CD14-positive monocyte (primary cell): ENCODE measurements at regions not wholly inside any gene's neighbourhood (a gene's known extent, or its start where the extent isn't known, plus 50 kb on each side); places are given as distances from the start of the nearest gene placed in this dataset.

Experiments
- DNase-seq, 3 donors: peaks; one replicate each; pipeline ENCODE4 v3.0.0-alpha.2; 2011 to 2022
- H2AFZ ChIP-seq: 2 replicates; pipeline ENCODE4 v1.6.0; 2012; ENCODE audit warnings: mild to moderate bottlenecking, low read depth, low read length, inconsistent platforms; ENCODE audit not compliant: insufficient read depth, poor library complexity, severe bottlenecking
- H3K27ac ChIP-seq, 2 donors: 1 replicate in 1 of 2; 2 replicates in 1 of 2; pipeline ENCODE4 v1.5.1; 2012 to 2013; ENCODE audit warnings: low read length in 2 of 2, control low read depth in 1 of 2, inconsistent platforms in 1 of 2, low read depth in 1 of 2, mild to moderate bottlenecking in 1 of 2
- H3K27me3 ChIP-seq, 2 donors: one replicate each; pipeline versions ENCODE4 v1.6.0 to v1.6.1; 2011 to 2013; ENCODE audit warnings: low read length in 2 of 2; ENCODE audit not compliant: control insufficient read depth in 2 of 2, insufficient read depth in 2 of 2
- H3K36me3 ChIP-seq, 2 donors: replicated peaks in 1 of 2; 1 replicate in 1 of 2; 2 replicates in 1 of 2; pipeline versions ENCODE4 v1.5.1 to v1.6.1; 2012 to 2013; ENCODE audit warnings: low read length in 2 of 2, control low read depth in 1 of 2, inconsistent platforms in 1 of 2, mild to moderate bottlenecking in 1 of 2; ENCODE audit not compliant: insufficient read depth in 2 of 2, control insufficient read depth in 1 of 2
- H3K4me1 ChIP-seq, 2 donors: 1 replicate in 1 of 2; 2 replicates in 1 of 2; pipeline versions ENCODE4 v1.5.1 to v1.6.1; 2012 to 2013; ENCODE audit warnings: low read length in 2 of 2, control low read depth in 1 of 2, inconsistent platforms in 1 of 2, mild to moderate bottlenecking in 1 of 2, moderate library complexity in 1 of 2; ENCODE audit not compliant: insufficient read depth in 2 of 2, control insufficient read depth in 1 of 2
- H3K4me2 ChIP-seq: replicated peaks from 2 replicates; pipeline ENCODE3; 2012; ENCODE audit warnings: low read length, moderate library complexity, mild to moderate bottlenecking; ENCODE audit not compliant: poor library complexity, severe bottlenecking; ENCODE audit errors: extremely low read depth
- H3K4me3 ChIP-seq, 3 experiments: fragments of 200-600 bp in 1 of 3; sonication (generic) in 1 of 3; replicated peaks in 1 of 3; 1 replicate in 2 of 3; 2 replicates in 1 of 3; pipeline ENCODE4 v1.5.1; 2011 to 2013; ENCODE audit warnings: low read length in 3 of 3, mild to moderate bottlenecking in 3 of 3, control low read depth in 2 of 3, low read depth in 2 of 3, inconsistent platforms in 1 of 3, moderate library complexity in 1 of 3
- H3K79me2 ChIP-seq: 2 replicates; pipeline ENCODE4 v1.6.0; 2012; ENCODE audit warnings: mild to moderate bottlenecking, control low read depth, inconsistent platforms, low read length, moderate library complexity; ENCODE audit not compliant: insufficient read depth
- H3K9ac ChIP-seq: 2 replicates; pipeline ENCODE4 v1.6.0; 2017; ENCODE audit warnings: low read length, mild to moderate bottlenecking; ENCODE audit not compliant: insufficient read depth, poor library complexity, severe bottlenecking
- H3K9me3 ChIP-seq, 2 donors: replicated peaks in 1 of 2; 1 replicate in 1 of 2; 2 replicates in 1 of 2; pipeline versions ENCODE4 v1.5.1 to v1.6.1; 2012 to 2013; ENCODE audit warnings: low read length in 2 of 2, control low read depth in 1 of 2; ENCODE audit not compliant: control insufficient read depth in 1 of 2, insufficient read depth in 1 of 2
- H4K20me1 ChIP-seq: 2 replicates; pipeline ENCODE4 v1.6.0; 2012; ENCODE audit warnings: mild to moderate bottlenecking, low read length, control low read depth, moderate library complexity; ENCODE audit not compliant: insufficient read depth
- H3K27ac Mint-ChIP-seq, 7 donors: one replicate each; pipeline ENCODE4 v1.8.0; 2020; ENCODE audit warnings: mild to moderate bottlenecking in 7 of 7, mixed read lengths in 7 of 7, moderate library complexity in 6 of 7, inconsistent platforms in 2 of 7
- H3K27me3 Mint-ChIP-seq, 3 donors: one replicate each; pipeline ENCODE4 v1.8.0; 2021 to 2022; ENCODE audit warnings: low read depth in 3 of 3, mild to moderate bottlenecking in 3 of 3, mixed read lengths in 3 of 3, moderate library complexity in 3 of 3, inconsistent platforms in 1 of 3
- H3K36me3 Mint-ChIP-seq, 2 donors: one replicate each; pipeline ENCODE4 v1.8.0; 2020; ENCODE audit warnings: mixed read lengths in 2 of 2, inconsistent platforms in 1 of 2, mild to moderate bottlenecking in 1 of 2
- H3K4me1 Mint-ChIP-seq: one replicate; pipeline ENCODE4 v1.8.0; 2020; ENCODE audit warnings: mild to moderate bottlenecking, mixed read lengths
- H3K4me3 Mint-ChIP-seq, 2 donors: one replicate each; pipeline ENCODE4 v1.8.0; 2020; ENCODE audit warnings: mild to moderate bottlenecking in 2 of 2, mixed read lengths in 2 of 2, moderate library complexity in 1 of 2
- H3K9me3 Mint-ChIP-seq, 7 donors: one replicate each; pipeline ENCODE4 v1.8.0; 2020 to 2022; ENCODE audit warnings: mixed read lengths in 7 of 7, mild to moderate bottlenecking in 6 of 7, moderate library complexity in 6 of 7, inconsistent platforms in 2 of 7
- WGBS: methylation state at CpG from one replicate; pipeline ENCODE4 v1.1.5; 2013; ENCODE audit warnings: missing lambda C conversion rate; ENCODE audit not compliant: insufficient coverage; 5-methylcytosine and 5-hydroxymethylcytosine counted together
- intact Hi-C, 2 donors: fragments of 100-400 bp; cut with micrococcal nuclease; formaldehyde crosslinking; loops; one replicate each; pipeline versions ENCODE4 v1.15.0 to v1.15.1; 2023
- TF ChIP-seq, protein P1 (sequence below): fragments of 200-600 bp; IDR thresholded peaks from one replicate; pipeline ENCODE4 v1.8.0; 2022; ENCODE audit warnings: antibody characterized with exemption, mild to moderate bottlenecking

DNA sequence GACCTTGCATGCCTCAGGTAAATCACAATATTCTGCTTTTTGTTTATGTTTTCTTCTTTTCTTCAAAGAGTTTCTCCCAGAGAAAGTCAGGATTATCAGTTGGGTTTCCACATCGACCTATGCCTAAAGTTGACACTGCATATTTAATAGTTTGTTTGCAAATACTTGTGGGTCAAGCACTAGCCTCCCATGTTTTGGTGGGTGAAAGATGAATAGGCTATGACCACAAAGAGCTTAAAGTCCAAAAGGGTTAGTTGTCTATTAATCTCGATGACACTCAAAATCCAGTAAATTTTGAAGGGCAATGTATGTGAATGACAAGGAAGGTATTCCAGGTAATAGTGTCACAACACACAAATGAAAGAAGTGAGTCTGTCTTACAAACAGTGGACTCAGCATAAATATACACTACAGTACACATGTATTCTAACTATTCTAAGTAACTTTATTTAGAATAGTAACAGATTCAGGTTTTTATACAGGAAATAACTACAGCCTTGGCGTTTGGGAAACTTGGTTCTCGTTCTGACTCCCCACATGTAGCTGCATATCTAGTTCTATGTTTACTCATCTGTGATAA, 667.1 kb downstream of the PCDH17 start:
- H3K27ac ChIP-seq, result no peak overlapping the region

DNA sequence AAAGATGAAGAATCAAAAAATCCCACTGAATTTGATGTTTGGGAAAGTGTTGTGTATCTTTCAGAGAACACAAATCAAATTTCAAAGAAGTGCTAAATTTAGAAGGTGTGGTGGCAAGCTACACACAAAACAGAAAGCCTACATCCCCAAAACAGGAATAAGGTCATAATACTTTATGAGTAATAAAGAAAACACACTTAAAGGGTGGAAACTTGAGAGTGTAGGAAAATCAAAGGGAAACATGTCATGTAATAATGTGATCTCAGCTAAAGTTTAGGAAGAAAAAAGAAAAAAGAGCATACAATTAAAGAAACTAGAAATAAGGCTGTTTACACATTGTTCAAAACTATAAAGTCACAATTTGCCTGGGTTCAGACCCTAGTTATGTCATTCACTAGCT, 668.7 kb downstream of the PCDH17 start:
- H3K79me2 ChIP-seq, result no peaks in the 10 kb centered on the region
- H3K4me1 ChIP-seq, result no peaks in the 10 kb centered on the region
- no peak for DNase-seq
- no peaks in the 10 kb centered on the region for H3K27me3 ChIP-seq
- H3K27ac ChIP-seq, result no peak overlapping the region
- peaks cover 0 to 3% of the 10 kb centered on the region in 2 donors for H3K9me3 ChIP-seq
- TF ChIP-seq, protein P1, sequence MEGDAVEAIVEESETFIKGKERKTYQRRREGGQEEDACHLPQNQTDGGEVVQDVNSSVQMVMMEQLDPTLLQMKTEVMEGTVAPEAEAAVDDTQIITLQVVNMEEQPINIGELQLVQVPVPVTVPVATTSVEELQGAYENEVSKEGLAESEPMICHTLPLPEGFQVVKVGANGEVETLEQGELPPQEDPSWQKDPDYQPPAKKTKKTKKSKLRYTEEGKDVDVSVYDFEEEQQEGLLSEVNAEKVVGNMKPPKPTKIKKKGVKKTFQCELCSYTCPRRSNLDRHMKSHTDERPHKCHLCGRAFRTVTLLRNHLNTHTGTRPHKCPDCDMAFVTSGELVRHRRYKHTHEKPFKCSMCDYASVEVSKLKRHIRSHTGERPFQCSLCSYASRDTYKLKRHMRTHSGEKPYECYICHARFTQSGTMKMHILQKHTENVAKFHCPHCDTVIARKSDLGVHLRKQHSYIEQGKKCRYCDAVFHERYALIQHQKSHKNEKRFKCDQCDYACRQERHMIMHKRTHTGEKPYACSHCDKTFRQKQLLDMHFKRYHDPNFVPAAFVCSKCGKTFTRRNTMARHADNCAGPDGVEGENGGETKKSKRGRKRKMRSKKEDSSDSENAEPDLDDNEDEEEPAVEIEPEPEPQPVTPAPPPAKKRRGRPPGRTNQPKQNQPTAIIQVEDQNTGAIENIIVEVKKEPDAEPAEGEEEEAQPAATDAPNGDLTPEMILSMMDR, result no peak
- H3K36me3 ChIP-seq, result no peaks in the 10 kb centered on the region
- no peak overlapping the region for H3K4me3 ChIP-seq
- Mint-ChIP-seq H3K4me1 (no peaks in the 10 kb centered on the region), H3K27ac (no peak overlapping the region), H3K27me3 (peaks cover 0 to 1% (median 0%) of the 10 kb centered on the region in 3 donors), H3K9me3 (peaks cover 0 to 3% (median 0%) of the 10 kb centered on the region in 7 donors), H3K4me3 (no peak overlapping the region), H3K36me3 (no peaks in the 10 kb centered on the region)
- no peak overlapping the region for H2AFZ ChIP-seq
- H4K20me1 ChIP-seq, result no peaks in the 10 kb centered on the region
- H3K9ac ChIP-seq, result no peak overlapping the region
- no peak overlapping the region for H3K4me2 ChIP-seq
- intact Hi-C loops, result no loop called here

More for the DNA sequence above, 667.1 kb downstream of the PCDH17 start:
- H3K4me3 ChIP-seq, result no peak overlapping the region
- H3K4me1 ChIP-seq, result no peaks in the 10 kb centered on the region
- 100% methylated on average over 1 of the region's 4 CpGs for WGBS
- TF ChIP-seq, protein P1, result no peak
- peaks cover 0 to 1% (median 0%) of the 10 kb centered on the region in 3 donors for H3K27me3 Mint-ChIP-seq
- H3K36me3 ChIP-seq, result no peaks in the 10 kb centered on the region
- no peak for DNase-seq
- no peak overlapping the region for H3K4me2 ChIP-seq
- H4K20me1 ChIP-seq, result no peaks in the 10 kb centered on the region
- no peak overlapping the region for H3K4me3 Mint-ChIP-seq
- intact Hi-C loops, result no loop called here
- peaks cover 0 to 3% of the 10 kb centered on the region in 2 donors for H3K9me3 ChIP-seq
- no peaks in the 10 kb centered on the region for H3K27me3 ChIP-seq
- H2AFZ ChIP-seq, result no peak overlapping the region
- no peak overlapping the region for H3K27ac Mint-ChIP-seq
- H3K79me2 ChIP-seq, result no peaks in the 10 kb centered on the region
- H3K36me3 Mint-ChIP-seq, result no peaks in the 10 kb centered on the region
- no peak overlapping the region for H3K9ac ChIP-seq
- peaks cover 0 to 4% (median 0%) of the 10 kb centered on the region in 7 donors for H3K9me3 Mint-ChIP-seq
- H3K4me1 Mint-ChIP-seq, result no peaks in the 10 kb centered on the region
